ENCODE measurements at regions not wholly inside any gene's neighbourhood (a gene's known extent, or its start where the extent isn't known, plus 50 kb on each side); places are given as distances from the start of the nearest gene placed in this dataset.

DNA sequence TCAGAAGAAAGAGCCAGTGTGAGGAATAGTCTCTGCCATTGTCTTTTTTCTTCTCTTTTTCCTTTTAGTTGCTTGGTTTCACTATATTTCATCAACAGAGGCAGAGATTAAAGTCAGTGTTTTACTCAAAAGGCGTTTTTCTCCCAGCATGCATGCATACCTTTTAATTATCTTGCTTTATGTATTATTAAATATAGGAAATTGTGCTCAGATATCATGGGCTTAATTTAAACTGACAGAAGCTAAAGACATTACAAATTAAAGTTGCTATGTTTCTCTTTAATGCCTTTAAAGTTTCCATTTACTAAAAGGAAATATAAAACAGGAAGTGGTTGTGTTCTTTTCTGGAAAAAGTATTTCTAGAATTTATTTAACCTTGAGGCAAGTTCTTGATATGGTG is 223.3 kb upstream of the ATP5MC3 start:
- TF ChIP-seq EP300 (IDR thresholded peaks at IDR 0.05; ENCODE audit: borderline replicate concordance) (no peak), TAF1 (IDR thresholded peaks at IDR 0.05; ENCODE audit: low read depth) (no peak), RAD21 (IDR thresholded peaks at IDR 0.05; ENCODE audit: low read depth) (no peak), TEAD4 (IDR thresholded peaks at IDR 0.05) (no peak), MAX (IDR thresholded peaks at IDR 0.05) (no peak), CREB1 (IDR thresholded peaks at IDR 0.05; ENCODE audit: low read depth) (no peak), EGR1 (IDR thresholded peaks at IDR 0.05) (no peak), FOXM1 (IDR thresholded peaks at IDR 0.05; ENCODE audit: borderline replicate concordance, low read depth) (no peak), CEBPB (IDR thresholded peaks at IDR 0.05) (no peak), USF1 (IDR thresholded peaks at IDR 0.05) (no peak), NFIC (IDR thresholded peaks at IDR 0.05) (no peak)
- TF ChIP-seq, protein P1, sequence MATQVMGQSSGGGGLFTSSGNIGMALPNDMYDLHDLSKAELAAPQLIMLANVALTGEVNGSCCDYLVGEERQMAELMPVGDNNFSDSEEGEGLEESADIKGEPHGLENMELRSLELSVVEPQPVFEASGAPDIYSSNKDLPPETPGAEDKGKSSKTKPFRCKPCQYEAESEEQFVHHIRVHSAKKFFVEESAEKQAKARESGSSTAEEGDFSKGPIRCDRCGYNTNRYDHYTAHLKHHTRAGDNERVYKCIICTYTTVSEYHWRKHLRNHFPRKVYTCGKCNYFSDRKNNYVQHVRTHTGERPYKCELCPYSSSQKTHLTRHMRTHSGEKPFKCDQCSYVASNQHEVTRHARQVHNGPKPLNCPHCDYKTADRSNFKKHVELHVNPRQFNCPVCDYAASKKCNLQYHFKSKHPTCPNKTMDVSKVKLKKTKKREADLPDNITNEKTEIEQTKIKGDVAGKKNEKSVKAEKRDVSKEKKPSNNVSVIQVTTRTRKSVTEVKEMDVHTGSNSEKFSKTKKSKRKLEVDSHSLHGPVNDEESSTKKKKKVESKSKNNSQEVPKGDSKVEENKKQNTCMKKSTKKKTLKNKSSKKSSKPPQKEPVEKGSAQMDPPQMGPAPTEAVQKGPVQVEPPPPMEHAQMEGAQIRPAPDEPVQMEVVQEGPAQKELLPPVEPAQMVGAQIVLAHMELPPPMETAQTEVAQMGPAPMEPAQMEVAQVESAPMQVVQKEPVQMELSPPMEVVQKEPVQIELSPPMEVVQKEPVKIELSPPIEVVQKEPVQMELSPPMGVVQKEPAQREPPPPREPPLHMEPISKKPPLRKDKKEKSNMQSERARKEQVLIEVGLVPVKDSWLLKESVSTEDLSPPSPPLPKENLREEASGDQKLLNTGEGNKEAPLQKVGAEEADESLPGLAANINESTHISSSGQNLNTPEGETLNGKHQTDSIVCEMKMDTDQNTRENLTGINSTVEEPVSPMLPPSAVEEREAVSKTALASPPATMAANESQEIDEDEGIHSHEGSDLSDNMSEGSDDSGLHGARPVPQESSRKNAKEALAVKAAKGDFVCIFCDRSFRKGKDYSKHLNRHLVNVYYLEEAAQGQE (IDR thresholded peaks at IDR 0.05; ENCODE audit: low read depth), result no peak
